ENCODE measurements at regions not wholly inside any gene's neighbourhood (a gene's known extent, or its start where the extent isn't known, plus 50 kb on each side); places are given as distances from the start of the nearest gene placed in this dataset.

GRCh38 chr16:66197668-66198278 is 168.7 kb upstream of the CDH5 start:
- H3K27ac ChIP-seq, result no peak overlapping the region
- H3K27me3 ChIP-seq (ENCODE audit: insufficient read depth, low read depth), result no peaks in the 10 kb centered on the region
- H4K20me1 ChIP-seq (ENCODE audit: insufficient read depth), result no peaks in the 10 kb centered on the region
- H3K36me3 ChIP-seq (ENCODE audit: insufficient read depth), result no peaks in the 10 kb centered on the region
- H3K79me2 ChIP-seq (ENCODE audit: insufficient read depth, low read depth), result no peaks in the 10 kb centered on the region
- H2AFZ ChIP-seq (ENCODE audit: low read depth), result no peak overlapping the region
- no peak overlapping the region for H3K4me2 ChIP-seq
- H3K4me1 ChIP-seq (ENCODE audit: low read depth, poor library complexity, severe bottlenecking), result no peaks in the 10 kb centered on the region
- H3K4me3 ChIP-seq (IDR thresholded peaks at IDR 0.05; ENCODE audit: insufficient read depth, low read depth, low read length), result no peak overlapping the region
- TF ChIP-seq CTCF (conservative IDR thresholded peaks at IDR 0.05; ENCODE audit: low read depth, low read length), result no peak
- H3K9ac ChIP-seq, result no peak overlapping the region

GRCh38 chr16:66196770-66197169 is 169.7 kb upstream of the CDH5 start:
- Histone ChIP-seq H3K27me3 (ENCODE audit: insufficient read depth, low read depth) (no peaks in the 10 kb centered on the region), H2AFZ (ENCODE audit: low read depth) (no peak overlapping the region), H3K4me3 (IDR thresholded peaks at IDR 0.05; ENCODE audit: insufficient read depth, low read depth, low read length) (no peak overlapping the region), H3K9ac (no peak overlapping the region), H3K4me2 (no peak overlapping the region), H3K79me2 (ENCODE audit: insufficient read depth, low read depth) (no peaks in the 10 kb centered on the region), H3K4me1 (ENCODE audit: low read depth, poor library complexity, severe bottlenecking) (no peaks in the 10 kb centered on the region), H4K20me1 (ENCODE audit: insufficient read depth) (no peaks in the 10 kb centered on the region), H3K36me3 (ENCODE audit: insufficient read depth) (no peaks in the 10 kb centered on the region), H3K27ac (no peak overlapping the region)
- TF ChIP-seq CTCF (conservative IDR thresholded peaks at IDR 0.05; ENCODE audit: low read depth, low read length), result no peak

GRCh38 chr16:66194866-66195265 is 171.6 kb upstream of the CDH5 start:
- no peak for TF ChIP-seq CTCF (conservative IDR thresholded peaks at IDR 0.05; ENCODE audit: low read depth, low read length)
- H3K9ac ChIP-seq, result no peak overlapping the region
- no peaks in the 10 kb centered on the region for H3K4me1 ChIP-seq (ENCODE audit: low read depth, poor library complexity, severe bottlenecking)

GRCh38 chr16:66193543-66194229 is 172.8 kb upstream of the CDH5 start:
- Histone ChIP-seq H3K4me3 (IDR thresholded peaks at IDR 0.05; ENCODE audit: insufficient read depth, low read depth, low read length) (no peak overlapping the region), H3K27me3 (ENCODE audit: insufficient read depth, low read depth) (no peaks in the 10 kb centered on the region), H3K4me2 (no peak overlapping the region), H3K9ac (no peak overlapping the region), H3K4me1 (ENCODE audit: low read depth, poor library complexity, severe bottlenecking) (no peaks in the 10 kb centered on the region), H4K20me1 (ENCODE audit: insufficient read depth) (no peaks in the 10 kb centered on the region), H2AFZ (ENCODE audit: low read depth) (no peak overlapping the region), H3K27ac (no peak overlapping the region), H3K36me3 (ENCODE audit: insufficient read depth) (no peaks in the 10 kb centered on the region), H3K79me2 (ENCODE audit: insufficient read depth, low read depth) (no peaks in the 10 kb centered on the region)
- no peak for TF ChIP-seq CTCF (conservative IDR thresholded peaks at IDR 0.05; ENCODE audit: low read depth, low read length)

More at GRCh38 chr16:66194866-66195265, 171.6 kb upstream of the CDH5 start:
- no peaks in the 10 kb centered on the region for H4K20me1 ChIP-seq (ENCODE audit: insufficient read depth)
- H3K79me2 ChIP-seq (ENCODE audit: insufficient read depth, low read depth), result no peaks in the 10 kb centered on the region
- no peaks in the 10 kb centered on the region for H3K27me3 ChIP-seq (ENCODE audit: insufficient read depth, low read depth)
- H3K27ac ChIP-seq, result no peak overlapping the region
- H3K36me3 ChIP-seq (ENCODE audit: insufficient read depth), result no peaks in the 10 kb centered on the region
- H2AFZ ChIP-seq (ENCODE audit: low read depth), result no peak overlapping the region
- H3K4me3 ChIP-seq (IDR thresholded peaks at IDR 0.05; ENCODE audit: insufficient read depth, low read depth, low read length), result no peak overlapping the region
- H3K4me2 ChIP-seq, result no peak overlapping the region
